ENCODE measurements at regions not wholly inside any gene's neighbourhood (a gene's known extent, or its start where the extent isn't known, plus 50 kb on each side); places are given as distances from the start of the nearest gene placed in this dataset.

GRCh38 chr7:11895337-11895736 is 63.3 kb upstream of the THSD7A start:
- no peak for DNase-seq

GRCh38 chr7:11896663-11897062 is 64.7 kb upstream of the THSD7A start:
- no peak for DNase-seq

- no peak for DNase-seq
Measured at GRCh38 chr7:11899247-11899646, 67.2 kb upstream of the THSD7A start.

GRCh38 chr7:11910253-11910652 is 78.3 kb upstream of the THSD7A start:
- DNase-seq, result no peak

- DNase-seq, result no peak
Measured at GRCh38 chr7:11911900-11912299, 79.9 kb upstream of the THSD7A start.

GRCh38 chr7:11914645-11915044 is 82.6 kb upstream of the THSD7A start:
- no peak for DNase-seq

- no peak for DNase-seq
Measured at GRCh38 chr7:11923376-11923930, 91.5 kb upstream of the THSD7A start.

GRCh38 chr7:11931307-11931706 is 99.3 kb upstream of the THSD7A start:
- DNase-seq, result no peak

GRCh38 chr7:11934796-11935195 is 102.8 kb upstream of the THSD7A start:
- no peak for DNase-seq

- DNase-seq, result peak in 1 of 3 donors; percentile 1
Measured at GRCh38 chr7:11935905-11936304, 103.9 kb upstream of the THSD7A start.

- DNase-seq, result no peak
Measured at GRCh38 chr7:11946794-11947193, 114.8 kb upstream of the THSD7A start.

- no peak for DNase-seq
Measured at GRCh38 chr7:11950281-11950680, 118.3 kb upstream of the THSD7A start.

- DNase-seq, result no peak
Measured at GRCh38 chr7:11950942-11951341, 118.9 kb upstream of the THSD7A start.

GRCh38 chr7:11951909-11952308 is 119.9 kb upstream of the THSD7A start:
- DNase-seq, result no peak

GRCh38 chr7:11952972-11953371 is 121.0 kb upstream of the THSD7A start:
- no peak for DNase-seq

- no peak for DNase-seq
Measured at GRCh38 chr7:11956991-11957390, 125.0 kb upstream of the THSD7A start.

GRCh38 chr7:11957956-11958355 is 126.0 kb upstream of the THSD7A start:
- DNase-seq, result no peak

- no peak for DNase-seq
Measured at GRCh38 chr7:11959121-11959520, 127.1 kb upstream of the THSD7A start.

- DNase-seq, result no peak
Measured at GRCh38 chr7:11960621-11961020, 128.6 kb upstream of the THSD7A start.

- no peak for DNase-seq
Measured at GRCh38 chr7:11969643-11970042, 137.6 kb upstream of the THSD7A start.

- no peak for DNase-seq
Measured at GRCh38 chr7:11970132-11970531, 138.1 kb upstream of the THSD7A start.

GRCh38 chr7:11985376-11985775 is 153.4 kb upstream of the THSD7A start:
- no peak for DNase-seq

GRCh38 chr7:11985971-11986370 is 154.0 kb upstream of the THSD7A start:
- no peak for DNase-seq

- DNase-seq, result no peak
Measured at GRCh38 chr7:11988186-11988585, 156.2 kb upstream of the THSD7A start.

GRCh38 chr7:12002428-12002827 is 170.4 kb upstream of the THSD7A start:
- no peak for DNase-seq

GRCh38 chr7:12004581-12004980 is 172.6 kb upstream of the THSD7A start:
- DNase-seq, result no peak

Data from suppressor macrophage treated with lipopolysaccharide for 1 hour (primary cell).